ENCODE measurements at regions not wholly inside any gene's neighbourhood (a gene's known extent, or its start where the extent isn't known, plus 50 kb on each side); places are given as distances from the start of the nearest gene placed in this dataset.
A peak's percentile ranks its signal among the peaks of the same experiment; 100 is the strongest.

DNA sequence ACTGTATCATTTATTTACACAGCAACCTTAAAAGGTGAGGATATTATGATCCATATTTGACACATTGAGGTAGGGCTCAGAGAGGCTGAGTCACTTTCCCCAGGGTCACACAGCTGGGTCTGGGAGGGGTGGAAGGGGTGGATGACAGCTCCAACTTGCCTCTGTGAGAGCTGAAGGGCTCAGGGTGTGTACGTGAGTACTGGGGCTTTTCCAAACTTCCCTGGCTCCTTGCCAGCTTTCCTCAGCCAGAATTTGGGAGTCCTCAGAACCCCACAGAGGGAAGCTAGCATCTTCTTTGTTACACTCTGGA, 58.3 kb upstream of the SLC6A11 start:
- peaks cover 1% of the 10 kb centered on the region for H3K27me3 Mint-ChIP-seq (ENCODE audit: unreplicated experiment)
- peaks cover 3% of the 10 kb centered on the region for H3K4me1 Mint-ChIP-seq (ENCODE audit: unreplicated experiment)
- no peaks in the 10 kb centered on the region for H3K36me3 Mint-ChIP-seq (ENCODE audit: low read depth, unreplicated experiment)
- H3K27ac Mint-ChIP-seq (ENCODE audit: unreplicated experiment), result no peak overlapping the region
- TF ChIP-seq, protein P1, sequence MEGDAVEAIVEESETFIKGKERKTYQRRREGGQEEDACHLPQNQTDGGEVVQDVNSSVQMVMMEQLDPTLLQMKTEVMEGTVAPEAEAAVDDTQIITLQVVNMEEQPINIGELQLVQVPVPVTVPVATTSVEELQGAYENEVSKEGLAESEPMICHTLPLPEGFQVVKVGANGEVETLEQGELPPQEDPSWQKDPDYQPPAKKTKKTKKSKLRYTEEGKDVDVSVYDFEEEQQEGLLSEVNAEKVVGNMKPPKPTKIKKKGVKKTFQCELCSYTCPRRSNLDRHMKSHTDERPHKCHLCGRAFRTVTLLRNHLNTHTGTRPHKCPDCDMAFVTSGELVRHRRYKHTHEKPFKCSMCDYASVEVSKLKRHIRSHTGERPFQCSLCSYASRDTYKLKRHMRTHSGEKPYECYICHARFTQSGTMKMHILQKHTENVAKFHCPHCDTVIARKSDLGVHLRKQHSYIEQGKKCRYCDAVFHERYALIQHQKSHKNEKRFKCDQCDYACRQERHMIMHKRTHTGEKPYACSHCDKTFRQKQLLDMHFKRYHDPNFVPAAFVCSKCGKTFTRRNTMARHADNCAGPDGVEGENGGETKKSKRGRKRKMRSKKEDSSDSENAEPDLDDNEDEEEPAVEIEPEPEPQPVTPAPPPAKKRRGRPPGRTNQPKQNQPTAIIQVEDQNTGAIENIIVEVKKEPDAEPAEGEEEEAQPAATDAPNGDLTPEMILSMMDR (IDR thresholded peaks at IDR 0.05; ENCODE audit: unreplicated experiment), result no peak
- no peak overlapping the region for H3K4me3 Mint-ChIP-seq (ENCODE audit: unreplicated experiment)
- H3K9me3 Mint-ChIP-seq (ENCODE audit: unreplicated experiment), result no peaks in the 10 kb centered on the region
- DNase-seq (ENCODE audit: low spot score), result no peak

DNA sequence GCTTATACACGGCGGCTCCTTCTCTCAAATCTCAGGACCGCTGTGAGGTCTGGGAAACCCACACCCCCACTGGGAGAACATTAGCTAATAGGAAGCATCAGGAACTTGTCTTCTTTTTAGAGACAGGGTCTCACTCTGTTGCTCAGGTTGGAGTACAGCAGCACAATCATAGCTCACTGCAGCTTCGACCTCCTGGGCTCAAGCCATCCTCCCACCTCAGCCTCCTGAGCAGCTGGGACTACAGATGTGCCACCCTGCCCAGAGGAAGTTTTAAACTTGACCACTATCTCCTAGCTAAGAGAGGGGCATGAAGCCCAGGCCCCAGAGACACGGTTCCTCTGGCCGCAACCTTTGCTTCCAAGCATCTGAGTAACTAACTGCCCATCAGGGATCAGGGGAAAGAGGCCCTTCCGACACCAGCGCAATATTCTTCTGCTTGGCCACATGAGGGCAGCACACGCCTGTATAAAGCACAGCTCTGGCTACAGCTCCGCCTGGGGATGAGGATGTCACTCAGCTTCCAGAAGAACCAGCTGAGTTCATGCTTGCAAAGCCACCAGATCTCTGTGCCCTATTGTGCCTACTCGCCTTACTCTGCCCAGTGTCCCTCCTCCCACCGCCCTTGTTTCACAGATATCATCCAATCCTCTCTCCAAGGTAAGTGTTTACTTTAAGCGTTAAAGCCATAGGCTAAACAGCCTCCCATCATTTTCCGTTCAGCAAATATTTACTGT, 57.6 kb upstream of the SLC6A11 start:
- Mint-ChIP-seq H3K9me3 (ENCODE audit: unreplicated experiment) (no peaks in the 10 kb centered on the region), H3K27ac (ENCODE audit: unreplicated experiment) (no peak overlapping the region), H3K4me3 (ENCODE audit: unreplicated experiment) (no peak overlapping the region), H3K4me1 (ENCODE audit: unreplicated experiment) (peaks cover 3% of the 10 kb centered on the region), H3K27me3 (ENCODE audit: unreplicated experiment) (peaks cover 1% of the 10 kb centered on the region), H3K36me3 (ENCODE audit: low read depth, unreplicated experiment) (no peaks in the 10 kb centered on the region)
- TF ChIP-seq, protein P1 (IDR thresholded peaks at IDR 0.05; ENCODE audit: unreplicated experiment), result peak; percentile 66
- peak; percentile 75 for DNase-seq (ENCODE audit: low spot score)

DNA sequence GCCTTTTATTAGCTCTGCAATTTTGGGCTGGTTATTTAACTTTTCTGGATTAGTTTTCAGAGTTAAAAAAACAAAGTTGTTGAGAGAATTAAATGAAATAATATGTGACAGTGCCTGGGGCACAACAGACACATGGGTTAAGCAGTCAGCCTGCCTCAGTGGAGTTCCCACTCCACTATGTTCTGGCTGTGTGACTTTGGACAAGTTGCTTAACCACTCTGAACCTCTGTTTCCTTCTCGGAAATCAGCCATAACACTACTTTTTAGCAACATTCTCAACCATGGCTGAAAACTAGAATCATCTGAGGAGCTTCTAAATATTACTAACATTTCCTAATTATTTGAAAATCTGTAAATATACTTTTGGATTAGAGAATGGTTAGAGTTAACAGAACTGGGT, 56.5 kb upstream of the SLC6A11 start:
- Mint-ChIP-seq H3K27me3 (ENCODE audit: unreplicated experiment) (peaks cover 1% of the 10 kb centered on the region), H3K4me1 (ENCODE audit: unreplicated experiment) (peaks cover 3% of the 10 kb centered on the region), H3K27ac (ENCODE audit: unreplicated experiment) (no peak overlapping the region), H3K9me3 (ENCODE audit: unreplicated experiment) (no peaks in the 10 kb centered on the region), H3K4me3 (ENCODE audit: unreplicated experiment) (no peak overlapping the region), H3K36me3 (ENCODE audit: low read depth, unreplicated experiment) (no peaks in the 10 kb centered on the region)
- TF ChIP-seq, protein P1 (IDR thresholded peaks at IDR 0.05; ENCODE audit: unreplicated experiment), result no peak
- no peak for DNase-seq (ENCODE audit: low spot score)

DNA sequence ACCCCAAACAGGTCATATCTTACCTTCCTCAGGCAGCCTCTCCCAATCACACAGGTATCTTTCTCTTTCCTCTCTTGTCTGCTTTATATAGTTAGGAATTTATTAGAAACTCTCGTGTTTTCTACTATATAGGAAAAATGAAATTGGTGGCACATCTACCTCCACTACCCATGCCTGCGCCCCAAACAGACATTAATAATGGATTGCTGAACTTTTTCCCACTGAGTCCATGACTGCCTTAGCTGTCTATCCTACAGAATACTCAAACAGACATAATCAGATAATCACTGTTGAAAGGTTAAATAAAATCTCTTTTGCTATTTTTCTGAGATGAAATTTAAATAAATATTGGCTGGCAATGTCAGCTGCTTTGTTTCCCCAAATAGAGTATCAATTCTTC, 55.8 kb upstream of the SLC6A11 start:
- DNase-seq (ENCODE audit: low spot score), result no peak
- no peaks in the 10 kb centered on the region for H3K9me3 Mint-ChIP-seq (ENCODE audit: unreplicated experiment)
- TF ChIP-seq, protein P1 (IDR thresholded peaks at IDR 0.05; ENCODE audit: unreplicated experiment), result no peak
- H3K4me3 Mint-ChIP-seq (ENCODE audit: unreplicated experiment), result no peak overlapping the region
- H3K27ac Mint-ChIP-seq (ENCODE audit: unreplicated experiment), result no peak overlapping the region
- peaks cover 1% of the 10 kb centered on the region for H3K27me3 Mint-ChIP-seq (ENCODE audit: unreplicated experiment)
- H3K4me1 Mint-ChIP-seq (ENCODE audit: unreplicated experiment), result peaks cover 3% of the 10 kb centered on the region
- H3K36me3 Mint-ChIP-seq (ENCODE audit: low read depth, unreplicated experiment), result no peaks in the 10 kb centered on the region

DNA sequence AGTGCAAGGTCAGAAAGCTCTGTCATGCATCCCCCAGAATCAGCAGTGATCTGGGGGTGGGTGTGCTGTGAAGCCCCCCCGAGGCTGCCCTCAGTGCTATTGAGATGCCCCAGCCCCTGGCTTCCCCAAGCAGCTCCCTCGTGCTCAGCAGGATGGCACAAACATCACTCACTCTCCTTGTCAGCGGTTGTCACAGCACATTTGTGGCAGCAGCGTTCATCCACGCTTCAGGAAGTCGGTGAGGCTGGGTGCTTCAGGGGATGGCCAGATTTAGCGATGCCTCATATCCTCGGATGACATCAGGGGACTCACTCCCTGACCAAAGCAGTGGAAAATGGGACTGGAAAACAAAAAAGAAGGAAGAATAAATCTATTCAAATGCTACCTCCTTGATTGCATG, 54.4 kb upstream of the SLC6A11 start:
- H3K27ac Mint-ChIP-seq (ENCODE audit: unreplicated experiment), result no peak overlapping the region
- H3K27me3 Mint-ChIP-seq (ENCODE audit: unreplicated experiment), result peaks cover 1% of the 10 kb centered on the region
- no peak overlapping the region for H3K4me3 Mint-ChIP-seq (ENCODE audit: unreplicated experiment)
- TF ChIP-seq, protein P1 (IDR thresholded peaks at IDR 0.05; ENCODE audit: unreplicated experiment), result no peak
- H3K36me3 Mint-ChIP-seq (ENCODE audit: low read depth, unreplicated experiment), result no peaks in the 10 kb centered on the region
- DNase-seq (ENCODE audit: low spot score), result no peak
- H3K4me1 Mint-ChIP-seq (ENCODE audit: unreplicated experiment), result peaks cover 3% of the 10 kb centered on the region
- no peaks in the 10 kb centered on the region for H3K9me3 Mint-ChIP-seq (ENCODE audit: unreplicated experiment)

Measured in endothelial cell (in vitro differentiated cells).